ENCODE measurements at regions not wholly inside any gene's neighbourhood (a gene's known extent, or its start where the extent isn't known, plus 50 kb on each side); places are given as distances from the start of the nearest gene placed in this dataset.

- TF ChIP-seq POLR2AphosphoS5 (IDR thresholded peaks at IDR 0.05) = no peak
- no peak for TF ChIP-seq CTCF (IDR thresholded peaks at IDR 0.05)
Measured at GRCh38 chr9:12618956-12619355, 74.2 kb upstream of the TYRP1 start.

Data from suprapubic skin (tissue), 3 donors.